Right renal cortex interstitium (tissue), 3 donors: ENCODE measurements at regions not wholly inside any gene's neighbourhood (a gene's known extent, or its start where the extent isn't known, plus 50 kb on each side); places are given as distances from the start of the nearest gene placed in this dataset.
"Not testable (repeated sequence)": the region's sequence is repeated elsewhere in the genome, so short reads cannot be mapped to it uniquely, and the experiment has no call there.

Experiments used
- DNase-seq, 3 donors: peaks; one replicate each; pipeline ENCODE4 v3.0.0-alpha.2; 2013; ENCODE audit warnings: low read depth in 3 of 3, low spot score in 2 of 3

- DNase-seq, result no peak
Observed at GRCh38 chr6:1015825-1016224, 296.1 kb upstream of the FOXQ1 start.

- no peak for DNase-seq
Observed at GRCh38 chr6:1014431-1014807, 297.5 kb upstream of the FOXQ1 start.

- DNase-seq, result no peak
Observed at GRCh38 chr6:1013656-1014430, 298.1 kb upstream of the FOXQ1 start.

GRCh38 chr6:1009103-1009502, 302.8 kb upstream of the FOXQ1 start:
- DNase-seq, result no peak

- no peak for DNase-seq
Observed at GRCh38 chr6:1007159-1007558, 304.7 kb upstream of the FOXQ1 start.

- no peak for DNase-seq
Observed at GRCh38 chr6:1004885-1005630, 306.8 kb upstream of the FOXQ1 start.

GRCh38 chr6:1003394-1004160, 308.3 kb upstream of the FOXQ1 start:
- no peak for DNase-seq

GRCh38 chr6:1002989-1003388, 308.9 kb upstream of the FOXQ1 start:
- DNase-seq, result no peak

GRCh38 chr6:1001655-1002349, 308.9 kb upstream of the EXOC2 start:
- DNase-seq, result no peak

GRCh38 chr6:999552-999951, 306.6 kb upstream of the EXOC2 start:
- DNase-seq, result no peak

GRCh38 chr6:998551-998950, 305.6 kb upstream of the EXOC2 start:
- DNase-seq, result no peak

GRCh38 chr6:996271-996852, 303.4 kb upstream of the EXOC2 start:
- DNase-seq, result no peak

- DNase-seq, result no peak
Observed at GRCh38 chr6:991192-991591, 298.3 kb upstream of the EXOC2 start.

- DNase-seq, result no peak
Observed at GRCh38 chr6:984031-984430, 291.1 kb upstream of the EXOC2 start.

GRCh38 chr6:978937-979685, 286.2 kb upstream of the EXOC2 start:
- no peak for DNase-seq

GRCh38 chr6:977226-977625, 284.3 kb upstream of the EXOC2 start:
- not testable (repeated sequence) for DNase-seq

- no peak for DNase-seq
Observed at GRCh38 chr6:971981-972640, 279.2 kb upstream of the EXOC2 start.

- no peak for DNase-seq
Observed at GRCh38 chr6:968791-969190, 275.9 kb upstream of the EXOC2 start.

GRCh38 chr6:967701-968100, 274.8 kb upstream of the EXOC2 start:
- DNase-seq, result no peak
